ENCODE measurements at regions not wholly inside any gene's neighbourhood (a gene's known extent, or its start where the extent isn't known, plus 50 kb on each side); places are given as distances from the start of the nearest gene placed in this dataset.
"Not testable (repeated sequence)": the region's sequence is repeated elsewhere in the genome, so short reads cannot be mapped to it uniquely, and the experiment has no call there.

DNA sequence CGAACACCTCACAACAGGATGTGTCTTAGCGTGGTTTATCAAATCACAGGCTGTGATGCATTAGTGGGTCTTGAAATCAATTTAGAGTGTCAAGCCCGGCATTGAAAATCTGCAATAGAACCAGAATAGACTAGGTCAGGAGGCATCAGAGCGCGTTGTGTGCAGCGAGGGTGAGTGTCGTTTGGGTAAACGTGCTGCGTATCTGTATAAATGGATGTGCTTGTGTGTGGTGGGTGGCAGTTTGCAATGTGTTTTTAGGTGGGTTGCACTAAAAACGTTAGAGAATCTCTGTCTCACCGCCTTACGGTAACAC is 121.0 kb upstream of the SULF2 start:
- no peak for DNase-seq

- DNase-seq: no peak
Observed at GRCh38 chr20:47905628-47906347, 120.5 kb upstream of the SULF2 start.

- DNase-seq: not testable (repeated sequence)
Observed at GRCh38 chr20:47903009-47903408, 117.7 kb upstream of the SULF2 start.

- not testable (repeated sequence) for DNase-seq
Observed at GRCh38 chr20:47899313-47899712, 114.0 kb upstream of the SULF2 start.

DNA sequence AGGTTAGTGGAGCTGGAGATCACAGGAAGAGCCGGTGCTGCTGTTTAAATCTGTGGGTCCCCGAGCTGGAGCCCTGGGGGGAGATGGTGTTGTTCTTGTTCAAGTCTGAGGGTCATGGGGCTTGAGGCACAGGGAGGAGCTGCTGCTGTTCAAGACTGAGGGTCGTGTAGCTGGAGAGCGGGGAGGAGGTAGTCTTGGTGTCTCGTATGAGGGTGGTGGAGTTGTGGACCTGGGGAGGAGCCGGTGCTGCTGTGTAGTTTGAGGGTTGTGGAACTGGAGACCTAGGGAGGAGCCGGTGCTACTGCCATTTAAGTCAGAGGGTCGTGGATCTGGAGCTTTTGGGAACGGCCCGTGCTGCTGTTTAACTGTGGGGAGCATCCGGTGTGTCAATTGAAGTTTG is 112.2 kb upstream of the SULF2 start:
- no peak for DNase-seq

DNA sequence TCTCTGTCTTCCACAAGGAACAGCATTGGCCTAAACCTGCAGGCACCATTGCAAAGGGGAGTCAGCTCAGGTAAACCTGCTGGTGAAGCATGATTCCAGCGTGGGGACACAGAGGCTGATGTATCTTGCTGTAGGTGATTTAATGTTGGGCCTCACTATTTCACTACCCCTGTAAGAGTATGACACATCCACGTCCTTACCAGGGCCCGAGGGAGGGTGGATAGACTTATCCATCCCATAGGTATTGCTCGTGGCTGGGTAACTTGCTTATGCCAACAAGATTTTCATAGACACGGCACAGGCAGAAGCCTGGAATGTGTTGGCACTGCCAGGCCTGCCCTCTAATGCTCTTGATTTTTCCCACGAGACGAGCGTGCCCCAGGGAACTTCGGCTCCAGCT is 107.4 kb upstream of the SULF2 start:
- DNase-seq: not testable (repeated sequence)

- DNase-seq: not testable (repeated sequence)
Observed at GRCh38 chr20:47890708-47891107, 105.4 kb upstream of the SULF2 start.

GRCh38 chr20:47889751-47890150 is 104.5 kb upstream of the SULF2 start:
- DNase-seq: not testable (repeated sequence)

GRCh38 chr20:47888351-47888750 is 103.1 kb upstream of the SULF2 start:
- DNase-seq: no peak

DNA sequence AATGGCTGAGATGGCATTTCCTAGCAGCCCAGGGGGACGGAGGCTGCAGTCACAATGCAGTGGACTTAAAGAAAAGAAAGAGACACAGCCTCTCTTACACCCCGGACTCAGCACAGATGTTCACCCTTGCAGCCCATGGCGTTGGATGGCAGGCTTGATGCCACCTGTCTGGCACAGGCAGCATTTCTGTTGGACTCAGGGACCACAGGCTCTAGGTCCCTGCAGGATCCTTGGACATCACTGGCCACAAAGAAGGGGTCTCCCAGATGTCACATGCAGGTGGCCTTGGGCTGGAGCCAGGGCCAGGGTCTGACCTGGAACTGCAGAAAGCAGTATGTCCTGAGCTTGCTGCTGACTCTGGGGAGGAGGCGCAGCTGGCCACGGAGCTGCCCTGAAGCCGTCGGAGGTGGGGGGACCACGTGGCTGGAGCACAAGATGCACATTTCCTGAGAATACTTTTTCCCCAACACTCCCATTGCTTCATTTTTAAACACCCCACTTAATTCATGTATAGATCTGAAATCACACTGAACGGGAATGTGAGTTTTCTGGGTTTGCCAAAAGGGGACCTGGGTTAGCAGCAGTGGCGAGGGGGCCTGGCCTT is 102.3 kb upstream of the SULF2 start:
- DNase-seq: no peak

GRCh38 chr20:47887064-47887463 is 101.8 kb upstream of the SULF2 start:
- no peak for DNase-seq

DNA sequence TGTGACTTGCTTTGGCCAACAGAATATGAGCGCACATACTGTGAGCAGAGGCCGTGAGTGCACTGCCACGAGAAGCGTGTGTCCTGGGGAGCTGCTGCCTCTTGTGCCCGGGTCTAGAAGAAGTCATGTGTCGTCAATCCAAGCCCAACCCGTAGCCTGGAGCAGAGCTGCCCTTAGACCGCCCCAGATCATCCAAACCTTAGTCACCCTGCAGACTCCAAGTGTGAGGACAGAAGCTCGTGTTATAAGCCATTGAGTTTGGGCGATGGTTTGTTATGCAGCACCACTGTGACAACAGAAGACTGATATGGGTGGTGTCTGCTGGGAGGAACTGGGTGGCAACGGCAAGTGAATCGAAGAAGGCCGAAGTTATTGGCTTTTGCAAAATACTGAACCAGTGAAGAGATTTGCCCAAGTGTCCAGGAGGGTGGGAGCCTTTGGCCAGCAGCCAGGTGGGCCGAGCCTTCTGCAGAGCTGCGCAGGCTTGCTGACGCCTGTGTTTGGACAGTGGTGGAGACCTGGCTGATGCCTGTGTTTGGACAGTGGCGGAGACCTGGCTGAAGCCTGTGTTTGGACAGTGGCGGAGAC is 101.3 kb upstream of the SULF2 start:
- DNase-seq: no peak

DNA sequence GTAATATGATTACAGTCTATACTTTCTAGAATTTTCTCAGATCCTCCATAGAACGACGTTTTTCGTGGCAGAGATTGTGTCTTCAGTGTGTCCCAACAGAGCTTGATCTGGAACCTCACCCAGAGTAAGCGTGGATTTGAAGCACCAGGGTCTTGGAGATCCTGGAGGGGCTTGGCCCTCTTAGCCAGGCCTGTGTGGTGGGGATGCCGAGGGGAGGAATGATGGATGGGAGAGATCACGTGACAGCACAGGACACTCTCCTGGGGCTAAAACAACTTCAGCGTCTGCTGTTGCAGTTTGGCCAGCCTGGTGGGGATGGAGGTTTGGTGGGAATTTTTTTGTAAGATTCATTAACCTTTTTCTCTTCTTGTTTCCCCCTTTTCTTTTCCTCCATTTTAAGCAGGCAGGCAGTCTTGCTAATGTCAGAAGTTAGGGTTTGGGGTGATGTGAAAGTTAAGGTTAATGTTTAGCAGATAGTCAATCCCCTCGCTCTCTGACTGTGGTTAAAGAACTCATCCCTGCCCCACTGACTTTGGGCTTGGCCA is 100.7 kb upstream of the SULF2 start:
- DNase-seq: no peak

DNA sequence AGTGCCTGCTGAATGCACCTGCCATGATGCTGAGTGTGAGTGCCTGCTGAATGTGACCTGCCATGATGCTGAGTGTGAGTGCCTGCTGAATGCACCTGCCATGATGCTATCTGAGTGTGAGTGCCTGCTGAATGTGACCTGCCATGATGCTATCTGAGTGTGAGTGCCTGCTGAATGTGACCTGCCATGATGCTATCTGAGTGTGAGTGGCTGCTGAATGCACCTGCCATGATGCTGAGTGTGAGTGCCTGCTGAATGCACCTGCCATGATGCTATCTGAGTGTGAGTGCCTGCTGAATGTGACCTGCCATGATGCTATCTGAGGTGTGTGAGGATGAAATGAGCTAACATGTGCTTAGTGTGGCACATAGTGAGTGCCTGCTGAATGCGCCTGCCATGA is 98.7 kb upstream of the SULF2 start:
- DNase-seq: not testable (repeated sequence)

- no peak for DNase-seq
Observed at GRCh38 chr20:47883186-47883585, 97.9 kb upstream of the SULF2 start.

DNA sequence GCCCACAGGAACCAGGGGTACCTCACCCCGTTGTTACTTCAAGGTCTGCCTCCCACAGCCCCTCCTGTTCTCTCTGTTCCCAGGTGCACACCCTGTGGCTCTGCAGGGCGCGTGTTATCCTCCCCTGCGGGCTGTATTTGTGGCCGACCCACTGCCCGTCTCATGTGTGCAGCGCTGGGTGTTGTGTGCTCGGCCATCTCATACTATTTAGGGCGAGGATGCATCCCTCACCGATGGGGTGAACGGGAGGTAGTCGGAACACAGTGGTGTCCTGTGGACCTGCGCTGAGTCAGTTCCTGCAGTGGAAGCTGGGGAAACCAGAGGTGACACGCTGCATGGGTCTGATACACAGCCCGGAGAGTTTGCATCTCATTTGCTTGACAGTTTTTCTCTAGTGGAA is 94.5 kb upstream of the SULF2 start:
- no peak for DNase-seq

DNA sequence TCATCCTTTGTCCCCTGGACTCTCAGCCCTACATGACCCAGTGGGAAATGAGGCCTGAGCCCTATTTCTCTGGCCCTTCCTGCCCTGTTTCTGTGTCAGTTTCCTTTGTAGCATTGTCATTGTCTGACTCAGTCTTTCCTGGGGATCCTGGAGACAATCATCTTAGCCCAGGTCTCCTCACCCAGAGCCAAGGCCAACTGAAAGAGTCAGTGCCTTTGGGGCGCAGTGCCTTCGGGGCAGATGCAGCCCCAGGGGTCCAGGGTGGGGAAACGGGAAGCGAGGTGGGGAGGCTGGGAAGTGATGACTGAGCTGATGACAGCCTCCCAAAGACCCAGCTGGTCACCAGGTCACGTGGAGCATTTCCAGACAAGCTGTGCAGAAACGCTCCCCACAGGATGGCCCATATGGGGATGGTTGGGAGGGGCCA is 93.3 kb upstream of the SULF2 start:
- no peak for DNase-seq

DNA sequence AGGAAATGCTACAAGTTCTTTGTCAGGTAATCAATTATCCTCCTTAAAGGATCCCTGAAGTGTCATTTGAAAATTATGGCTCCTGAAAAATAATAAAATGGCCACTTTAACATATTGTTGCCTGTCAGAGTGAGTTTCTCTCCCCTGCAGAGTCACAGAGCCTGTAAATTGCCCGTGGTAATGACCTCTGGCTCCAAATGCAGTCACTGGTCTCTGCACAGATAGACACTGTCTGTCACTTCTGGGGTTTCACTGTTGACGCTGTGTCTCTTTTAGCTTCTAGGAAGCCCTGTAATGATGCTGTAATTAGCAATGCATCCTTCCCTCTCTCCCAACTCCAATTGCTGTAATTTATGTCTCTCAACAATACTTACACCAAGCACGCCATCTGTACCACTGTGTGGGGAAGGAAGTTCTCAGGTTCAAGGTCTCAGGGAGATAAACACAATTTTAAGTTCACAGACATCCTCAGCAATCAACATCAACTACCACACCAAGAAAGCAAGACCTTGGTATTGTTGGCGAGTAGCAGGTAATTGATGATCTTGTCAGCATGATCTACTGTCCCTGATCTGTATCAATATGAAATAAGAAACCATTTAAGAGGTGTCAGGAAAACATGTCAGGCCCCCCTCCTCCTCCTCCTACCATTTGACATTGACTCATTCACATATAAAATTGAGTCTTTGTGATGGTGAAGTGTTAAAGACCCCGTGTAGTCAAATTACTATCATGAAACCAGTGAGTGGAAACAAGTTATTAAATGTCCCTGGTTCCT is 91.2 kb upstream of the SULF2 start:
- no peak for DNase-seq

- DNase-seq: no peak
Observed at GRCh38 chr20:47875297-47876025, 90.2 kb upstream of the SULF2 start.

- DNase-seq: no peak
Observed at GRCh38 chr20:47872341-47872740, 87.1 kb upstream of the SULF2 start.

GRCh38 chr20:47870475-47870874 is 85.2 kb upstream of the SULF2 start:
- DNase-seq: no peak

DNA sequence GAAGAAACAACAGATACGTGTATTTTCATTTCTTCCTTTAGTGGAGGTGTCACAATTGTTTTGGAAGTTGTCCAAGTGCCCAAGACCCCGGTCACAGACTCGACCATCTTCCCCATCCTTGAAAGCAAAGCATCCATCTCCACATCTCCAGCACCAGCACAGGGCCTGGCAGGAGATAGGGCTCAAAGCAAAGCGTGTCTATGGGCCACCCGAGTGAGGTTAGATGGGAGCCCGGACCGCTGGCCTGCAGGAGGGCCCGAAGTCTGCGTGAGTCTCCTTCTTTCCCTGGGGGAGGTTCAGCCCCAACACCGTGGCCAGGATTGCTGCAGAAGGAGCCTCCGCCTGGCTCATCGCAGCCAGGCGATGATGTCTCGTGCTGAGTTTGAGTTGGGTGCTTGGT is 83.5 kb upstream of the SULF2 start:
- no peak for DNase-seq

DNA sequence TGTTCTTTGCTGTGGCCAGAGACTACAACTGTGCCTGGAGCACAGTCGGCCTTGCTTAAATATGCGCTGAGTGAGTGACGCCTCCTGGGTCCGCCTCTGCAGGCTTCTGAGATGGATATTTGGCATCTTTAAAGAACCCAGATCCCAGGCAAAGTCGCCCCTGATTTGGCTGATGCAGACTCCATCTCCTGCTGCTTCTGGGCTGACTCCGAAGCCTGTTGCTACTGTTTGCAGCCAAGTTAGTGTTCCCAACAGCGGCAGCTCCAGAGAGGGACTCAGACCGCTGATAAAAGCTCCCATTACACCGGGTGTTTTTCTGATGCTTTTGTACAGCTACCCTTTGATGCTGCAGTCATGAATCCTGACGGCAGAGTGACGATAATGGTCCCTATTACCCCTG is 83.0 kb upstream of the SULF2 start:
- DNase-seq: no peak
